ENCODE measurements at regions not wholly inside any gene's neighbourhood (a gene's known extent, or its start where the extent isn't known, plus 50 kb on each side); places are given as distances from the start of the nearest gene placed in this dataset.

DNA sequence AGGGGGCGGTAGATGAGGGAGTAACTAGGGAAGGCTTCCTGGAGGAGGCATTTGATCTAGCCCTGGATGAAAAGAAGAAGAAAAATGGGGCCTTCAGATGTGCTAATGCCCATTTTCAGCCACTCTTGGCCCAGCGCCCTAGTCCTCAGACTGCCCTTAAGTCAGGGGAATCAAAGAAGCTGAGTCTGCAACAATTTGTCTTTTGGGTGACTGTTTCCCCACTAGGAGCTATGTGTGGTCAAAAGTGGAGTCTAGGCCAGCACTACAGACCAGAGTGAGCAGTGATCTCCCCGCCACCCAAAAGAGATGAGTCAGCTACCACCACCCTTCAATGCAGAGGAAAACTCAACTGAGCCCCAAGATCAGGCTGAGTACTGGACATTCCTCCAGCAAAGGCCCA is 542.1 kb downstream of the BNC2 start:
- in situ Hi-C loops (cut with HindIII; ENCODE audit: low sequenced_read_pairs), result no loop called here

- in situ Hi-C loops (cut with HindIII; ENCODE audit: low sequenced_read_pairs), result no loop called here
Observed at GRCh38 chr9:16329671-16330113, 540.8 kb downstream of the BNC2 start.

GRCh38 chr9:16331031-16331430 is 539.4 kb downstream of the BNC2 start:
- in situ Hi-C loops (cut with HindIII; ENCODE audit: low sequenced_read_pairs), result no loop called here

- in situ Hi-C loops (cut with HindIII; ENCODE audit: low sequenced_read_pairs), result no loop called here
Observed at GRCh38 chr9:16331527-16331926, 538.9 kb downstream of the BNC2 start.

- in situ Hi-C loops (cut with HindIII; ENCODE audit: low sequenced_read_pairs), result no loop called here
Observed at GRCh38 chr9:16333691-16334090, 536.8 kb downstream of the BNC2 start.

DNA sequence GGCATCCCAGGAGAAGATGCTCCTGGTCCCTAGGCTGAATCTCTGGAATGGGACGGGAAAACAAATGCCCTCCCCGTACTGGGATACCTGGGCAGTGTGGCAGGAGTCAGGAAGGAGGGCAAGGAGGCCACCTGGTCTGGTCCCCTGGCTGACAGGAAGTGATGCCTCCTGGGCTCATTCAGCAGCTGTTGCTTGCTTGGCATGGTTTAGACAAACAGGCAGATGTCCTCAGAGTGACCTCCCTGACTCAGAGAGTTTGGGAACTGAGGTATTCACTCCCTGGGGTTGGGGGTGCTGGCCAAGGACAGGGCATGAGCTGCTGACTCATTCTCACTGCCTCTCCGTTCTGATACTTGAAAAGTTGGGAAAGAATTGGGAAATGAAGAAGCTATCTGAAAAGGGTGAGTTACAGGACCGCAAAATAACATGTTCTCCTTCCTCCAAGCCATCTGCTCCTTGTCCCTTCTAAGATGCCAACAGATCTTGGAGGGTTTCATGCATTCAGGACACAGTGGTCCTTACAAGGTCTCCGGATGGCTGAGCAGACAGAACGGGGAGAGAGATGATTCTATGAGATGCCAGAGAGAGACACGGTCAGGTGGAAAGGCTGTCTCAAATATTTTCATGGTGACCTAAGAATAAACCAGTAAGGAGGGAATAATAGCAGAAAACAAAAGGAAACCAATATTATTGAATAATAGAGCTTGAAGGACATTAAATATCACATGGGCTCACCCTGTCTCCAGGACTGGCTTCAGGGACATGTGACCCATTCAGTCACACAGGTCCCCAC is 534.5 kb downstream of the BNC2 start:
- in situ Hi-C loops (cut with HindIII; ENCODE audit: low sequenced_read_pairs), result no loop called here

GRCh38 chr9:16336833-16337232 is 533.6 kb downstream of the BNC2 start:
- in situ Hi-C loops (cut with HindIII; ENCODE audit: low sequenced_read_pairs), result no loop called here

DNA sequence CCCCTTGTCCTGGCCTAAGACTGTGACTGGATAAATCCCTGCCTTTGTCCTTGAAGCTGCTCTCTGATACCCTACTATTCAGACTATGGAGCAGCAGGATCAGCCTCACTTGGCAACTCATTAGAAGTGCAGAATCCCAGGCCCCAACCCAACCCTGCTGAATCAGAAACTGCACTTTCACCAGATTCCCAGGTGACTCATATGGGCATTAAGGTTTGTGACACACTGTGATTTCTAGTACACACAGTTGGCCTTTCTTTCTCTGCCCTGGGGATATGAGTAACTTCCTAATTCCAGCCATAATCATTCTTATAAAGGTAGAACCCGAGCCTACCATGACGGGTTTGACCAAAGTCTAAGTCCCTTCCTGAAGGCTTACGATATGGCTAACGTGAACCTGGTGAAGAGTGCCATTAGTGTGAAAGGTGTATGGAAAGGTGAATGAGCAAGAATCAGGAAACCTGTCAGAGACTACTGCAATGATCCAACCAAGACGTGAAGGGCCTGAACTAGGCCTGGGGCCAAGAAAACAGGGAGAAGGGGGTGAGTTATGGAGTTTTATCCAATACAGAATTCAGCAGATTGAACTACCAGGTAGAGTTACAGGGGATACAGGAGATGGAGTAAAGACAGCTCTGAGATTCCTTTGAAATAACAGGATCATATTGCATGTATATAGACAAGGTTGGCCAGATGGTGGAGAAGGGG is 533.0 kb downstream of the BNC2 start:
- in situ Hi-C loops (cut with HindIII; ENCODE audit: low sequenced_read_pairs), result no loop called here

- in situ Hi-C loops (cut with HindIII; ENCODE audit: low sequenced_read_pairs), result no loop called here
Observed at GRCh38 chr9:16341177-16341576, 529.3 kb downstream of the BNC2 start.

DNA sequence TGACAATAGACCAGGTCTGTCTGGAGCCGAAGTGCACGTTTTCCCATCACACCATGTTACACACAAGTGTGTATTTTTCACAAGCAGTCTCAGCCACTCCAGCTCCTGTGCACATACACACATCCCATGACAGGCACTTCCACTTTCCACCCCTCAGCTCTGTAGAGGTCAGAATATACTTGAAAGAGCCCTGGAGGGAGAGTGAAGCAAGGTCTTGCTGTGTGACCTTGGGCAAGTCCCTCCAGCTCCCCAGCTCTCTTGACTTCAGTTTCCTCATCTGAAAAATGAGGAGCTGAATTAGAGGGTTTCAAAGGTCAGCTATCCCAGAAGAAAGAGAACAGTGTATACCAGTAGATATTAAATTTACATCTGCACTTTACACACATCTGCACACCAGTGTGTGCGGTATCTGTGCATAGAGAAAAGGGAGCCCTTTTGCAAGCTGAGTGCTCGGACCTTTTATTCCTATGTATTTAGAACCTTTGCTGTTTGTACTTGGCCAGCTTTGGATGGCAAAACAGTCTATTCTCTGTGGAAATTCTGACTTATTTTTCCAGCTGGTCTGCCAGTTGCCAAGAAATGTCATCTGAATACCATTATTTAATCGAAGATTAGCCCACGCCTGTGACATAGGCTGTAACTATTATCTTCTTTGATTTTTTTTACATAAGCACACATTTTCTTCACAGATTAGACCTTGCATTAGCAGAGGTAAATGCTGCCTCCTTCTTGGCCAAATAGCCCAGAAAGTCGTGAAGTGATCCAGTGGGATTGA is 528.0 kb downstream of the BNC2 start:
- in situ Hi-C loops (cut with HindIII; ENCODE audit: low sequenced_read_pairs), result no loop called here

DNA sequence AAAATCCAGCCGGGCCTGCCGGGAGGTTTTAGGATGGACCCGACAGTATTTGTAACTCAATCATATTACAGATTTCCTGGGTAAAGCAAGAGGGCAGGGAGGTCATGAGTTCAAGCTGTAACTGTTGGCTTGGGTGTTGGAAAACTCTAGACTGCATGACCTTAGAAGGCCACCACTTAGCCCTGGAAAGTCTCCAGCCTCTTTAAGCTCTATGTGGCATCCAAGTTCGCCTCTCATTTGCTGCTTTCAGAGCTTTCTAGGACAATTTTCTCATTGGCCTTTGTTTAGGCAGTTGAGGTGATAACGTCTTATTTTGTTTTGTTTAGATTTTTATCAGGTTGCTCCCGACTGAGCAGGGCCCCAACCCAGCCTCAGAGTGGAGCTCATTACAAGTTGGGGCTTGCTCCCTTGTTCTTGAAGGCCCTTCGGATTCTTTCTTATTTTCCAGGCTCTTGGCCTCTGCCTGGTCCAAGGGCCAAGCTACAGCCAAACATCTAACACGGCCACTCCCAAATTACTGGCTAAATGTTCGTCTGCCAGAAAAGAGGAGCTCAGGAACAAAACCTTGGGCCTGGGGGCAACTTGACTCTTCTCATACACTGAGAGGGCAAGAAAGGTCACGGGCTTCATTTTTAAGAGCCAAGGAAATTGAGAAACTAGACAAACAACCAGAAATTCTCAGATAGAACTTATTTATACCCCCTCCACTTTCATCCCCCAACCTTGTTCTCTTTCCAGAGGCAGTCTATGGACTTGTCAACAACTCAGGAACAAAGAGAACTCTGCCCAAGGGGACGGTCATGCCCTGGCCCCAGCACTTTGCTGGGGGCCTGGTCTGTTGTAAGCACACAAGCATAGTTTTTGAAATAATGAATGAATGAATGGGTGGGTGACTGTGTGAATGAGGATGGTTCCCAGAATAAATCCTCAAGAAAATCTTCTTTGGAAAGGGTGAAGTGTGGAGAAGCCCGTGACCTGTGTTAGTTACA is 526.9 kb downstream of the BNC2 start:
- in situ Hi-C loops (cut with HindIII; ENCODE audit: low sequenced_read_pairs), result no loop called here

- in situ Hi-C loops (cut with HindIII; ENCODE audit: low sequenced_read_pairs), result no loop called here
Observed at GRCh38 chr9:16344343-16344742, 526.1 kb downstream of the BNC2 start.

DNA sequence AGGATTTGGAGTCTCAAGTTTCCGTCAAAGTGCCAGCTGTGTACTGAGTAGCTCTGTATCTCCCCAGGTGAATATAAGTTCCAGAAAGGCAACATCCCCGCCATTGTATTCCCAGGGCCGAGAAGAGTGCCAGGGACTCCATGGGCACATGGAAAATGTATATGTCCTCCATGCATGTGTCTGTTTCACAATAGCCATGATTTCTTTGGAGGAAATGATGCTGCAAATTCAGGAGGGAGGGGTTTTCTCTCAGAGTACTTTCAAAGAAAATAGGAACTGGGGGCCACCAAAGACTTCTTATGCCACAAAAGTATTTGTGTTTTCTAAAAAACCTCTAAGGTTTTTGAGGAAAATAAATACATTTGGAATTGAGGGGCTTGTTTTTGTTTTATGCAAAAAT is 524.6 kb downstream of the BNC2 start:
- in situ Hi-C loops (cut with HindIII; ENCODE audit: low sequenced_read_pairs), result no loop called here

DNA sequence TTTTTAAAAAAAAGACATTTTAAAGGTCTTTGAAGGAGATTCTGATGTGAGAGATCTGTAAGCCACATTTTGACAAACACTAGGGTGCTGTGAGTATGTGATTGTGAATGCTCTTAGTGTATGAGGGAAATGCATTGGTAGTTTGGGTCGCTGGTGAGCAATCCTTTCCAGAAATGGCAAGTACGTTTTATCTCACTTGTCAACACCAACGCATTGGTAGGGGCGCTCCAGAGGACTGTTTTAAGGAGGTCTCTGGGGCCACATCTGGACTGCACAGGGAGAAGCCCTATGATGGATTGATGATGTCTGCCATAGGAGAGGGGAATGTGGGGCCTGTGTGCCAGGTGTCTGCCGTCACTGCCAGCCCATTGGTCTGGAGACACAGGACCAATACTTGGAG is 522.6 kb downstream of the BNC2 start:
- in situ Hi-C loops (cut with HindIII; ENCODE audit: low sequenced_read_pairs), result no loop called here

- in situ Hi-C loops (cut with HindIII; ENCODE audit: low sequenced_read_pairs), result no loop called here
Observed at GRCh38 chr9:16348531-16348930, 521.9 kb downstream of the BNC2 start.

DNA sequence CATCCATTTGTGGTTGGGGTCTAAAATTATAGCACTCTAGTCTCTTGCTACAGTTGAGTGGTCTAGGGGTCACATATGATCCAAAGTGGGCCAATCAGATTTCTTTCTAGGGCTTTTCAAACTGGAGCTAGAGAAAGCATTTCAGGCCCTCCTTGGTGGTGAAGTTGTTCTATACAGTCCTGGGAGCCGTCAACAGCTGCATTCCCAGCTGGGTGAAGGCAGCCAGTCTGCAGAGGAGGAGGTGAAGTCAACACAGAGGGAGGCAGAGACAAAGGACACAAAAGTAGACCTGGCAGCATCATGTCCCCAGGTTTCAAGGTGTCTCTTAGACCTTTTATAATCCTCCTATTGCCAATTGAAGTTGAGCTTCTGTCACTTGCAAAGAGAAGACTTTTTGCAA is 518.2 kb downstream of the BNC2 start:
- in situ Hi-C loops (cut with HindIII; ENCODE audit: low sequenced_read_pairs), result no loop called here

DNA sequence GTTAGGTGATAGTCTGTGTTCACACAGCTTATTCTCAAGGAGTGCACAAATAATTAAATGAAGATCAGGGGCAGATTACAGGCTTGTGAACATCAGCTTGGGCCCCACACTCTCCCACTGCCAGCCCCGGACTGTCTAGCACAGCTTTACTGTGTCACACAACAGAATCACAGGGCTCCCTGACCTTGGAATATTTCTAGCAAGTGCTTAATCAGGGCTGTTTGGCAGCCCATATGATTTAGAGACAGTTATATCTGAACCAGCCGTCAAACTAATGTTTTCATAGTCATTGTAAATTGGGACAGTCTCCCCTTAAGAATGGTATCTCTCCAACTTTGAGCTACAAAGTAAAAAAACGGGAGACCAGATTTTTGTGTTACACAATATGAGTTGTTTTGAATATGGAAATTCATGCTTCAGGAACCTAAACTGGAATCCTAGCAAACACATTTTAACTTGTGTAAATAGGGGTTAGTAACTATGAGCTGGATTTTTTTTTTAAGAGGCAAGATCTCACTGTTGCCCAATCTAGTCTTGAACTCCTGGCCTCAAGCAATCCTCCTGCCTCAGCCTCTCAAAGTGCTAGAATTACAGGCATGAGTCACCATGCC is 517.6 kb downstream of the BNC2 start:
- in situ Hi-C loops (cut with HindIII; ENCODE audit: low sequenced_read_pairs), result no loop called here

- in situ Hi-C loops (cut with HindIII; ENCODE audit: low sequenced_read_pairs), result no loop called here
Observed at GRCh38 chr9:16356196-16356765, 514.2 kb downstream of the BNC2 start.

DNA sequence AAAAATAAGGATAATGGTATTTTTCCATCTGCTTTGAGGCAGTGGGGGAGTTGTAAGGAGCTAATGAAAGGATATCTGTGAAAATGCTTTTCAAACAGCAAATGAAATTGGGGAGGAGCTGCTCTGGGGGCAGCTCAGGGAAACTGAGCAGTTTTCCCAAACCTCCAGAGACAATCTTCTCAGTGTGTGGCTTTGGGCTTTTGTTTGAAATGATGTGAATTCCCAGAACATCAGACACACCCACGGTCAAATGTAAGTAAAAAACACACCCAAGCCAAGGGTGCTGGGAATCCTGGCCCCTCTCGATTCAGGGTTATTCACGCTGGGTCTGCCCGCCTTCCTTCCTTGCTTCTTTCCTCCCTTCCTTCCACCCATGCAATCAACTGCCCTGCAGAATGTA is 512.6 kb downstream of the BNC2 start:
- in situ Hi-C loops (cut with HindIII; ENCODE audit: low sequenced_read_pairs), result no loop called here

DNA sequence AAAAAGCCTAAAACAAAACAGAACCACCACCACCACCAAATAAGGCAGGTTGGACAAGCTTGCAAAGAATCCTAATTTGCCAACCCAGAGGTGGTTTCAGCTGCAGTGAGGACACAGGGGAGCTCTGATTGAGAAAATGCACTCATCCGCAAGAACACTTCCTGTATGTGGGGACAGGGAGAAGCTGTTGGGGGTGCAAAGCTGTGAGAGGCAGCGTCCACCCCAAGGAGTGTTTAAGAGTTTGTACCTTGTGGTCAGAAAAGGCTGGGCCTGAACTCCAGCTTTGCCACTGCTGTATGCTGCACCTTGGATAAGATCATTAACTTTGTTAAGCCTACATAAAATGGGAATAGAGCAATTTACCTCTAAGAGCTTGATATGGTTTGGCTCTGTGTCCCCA is 511.7 kb downstream of the BNC2 start:
- in situ Hi-C loops (cut with HindIII; ENCODE audit: low sequenced_read_pairs), result no loop called here
